ENCODE measurements at regions not wholly inside any gene's neighbourhood (a gene's known extent, or its start where the extent isn't known, plus 50 kb on each side); places are given as distances from the start of the nearest gene placed in this dataset.

DNA sequence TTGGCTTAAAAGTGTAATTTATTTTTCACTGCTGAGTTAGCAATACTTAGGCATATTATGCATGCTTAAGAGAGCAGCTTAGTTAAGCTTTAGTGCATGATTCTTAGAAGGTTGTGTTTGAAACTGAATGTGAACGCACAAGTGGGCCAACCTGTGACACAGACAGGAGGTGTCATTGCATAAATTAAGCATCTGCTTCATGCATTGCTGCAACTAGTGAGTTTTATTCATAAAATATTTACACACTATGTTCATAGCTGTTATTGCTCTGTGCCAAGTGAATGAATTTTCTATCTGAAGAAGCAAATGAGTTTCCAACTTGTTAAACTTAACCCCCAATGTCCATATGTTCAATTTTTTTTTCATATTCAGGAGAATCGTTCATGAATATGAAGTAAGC lies 806.4 kb downstream of the GALR1 start:
- TF ChIP-seq, protein P1, sequence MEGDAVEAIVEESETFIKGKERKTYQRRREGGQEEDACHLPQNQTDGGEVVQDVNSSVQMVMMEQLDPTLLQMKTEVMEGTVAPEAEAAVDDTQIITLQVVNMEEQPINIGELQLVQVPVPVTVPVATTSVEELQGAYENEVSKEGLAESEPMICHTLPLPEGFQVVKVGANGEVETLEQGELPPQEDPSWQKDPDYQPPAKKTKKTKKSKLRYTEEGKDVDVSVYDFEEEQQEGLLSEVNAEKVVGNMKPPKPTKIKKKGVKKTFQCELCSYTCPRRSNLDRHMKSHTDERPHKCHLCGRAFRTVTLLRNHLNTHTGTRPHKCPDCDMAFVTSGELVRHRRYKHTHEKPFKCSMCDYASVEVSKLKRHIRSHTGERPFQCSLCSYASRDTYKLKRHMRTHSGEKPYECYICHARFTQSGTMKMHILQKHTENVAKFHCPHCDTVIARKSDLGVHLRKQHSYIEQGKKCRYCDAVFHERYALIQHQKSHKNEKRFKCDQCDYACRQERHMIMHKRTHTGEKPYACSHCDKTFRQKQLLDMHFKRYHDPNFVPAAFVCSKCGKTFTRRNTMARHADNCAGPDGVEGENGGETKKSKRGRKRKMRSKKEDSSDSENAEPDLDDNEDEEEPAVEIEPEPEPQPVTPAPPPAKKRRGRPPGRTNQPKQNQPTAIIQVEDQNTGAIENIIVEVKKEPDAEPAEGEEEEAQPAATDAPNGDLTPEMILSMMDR (conservative IDR thresholded peaks at IDR 0.05 in 1 of 2, IDR thresholded peaks at IDR 0.05 in 1 of 2; ENCODE audit: low read depth in 1 of 2, low read length in 2 of 2): no peak
- TF ChIP-seq EZH2 (IDR thresholded peaks at IDR 0.05; ENCODE audit: low read length, missing control alignments): no peak

Measured in fibroblast of lung (primary cell).